HG03025 (cell line): ENCODE measurements at regions not wholly inside any gene's neighbourhood (a gene's known extent, or its start where the extent isn't known, plus 50 kb on each side); places are given as distances from the start of the nearest gene placed in this dataset.
A peak's percentile ranks its signal among the peaks of the same experiment; 100 is the strongest.
"Not testable (repeated sequence)": the region's sequence is repeated elsewhere in the genome, so short reads cannot be mapped to it uniquely, and the experiment has no call there.

Experiments used
- ATAC-seq: cut with Tn5 transposase; IDR thresholded peaks from one replicate; pipeline ENCODE4 v1.9.1; 2021; ENCODE audit warnings: mild to moderate bottlenecking, moderate library complexity; ENCODE audit not compliant: unreplicated experiment, low FRiP score

DNA sequence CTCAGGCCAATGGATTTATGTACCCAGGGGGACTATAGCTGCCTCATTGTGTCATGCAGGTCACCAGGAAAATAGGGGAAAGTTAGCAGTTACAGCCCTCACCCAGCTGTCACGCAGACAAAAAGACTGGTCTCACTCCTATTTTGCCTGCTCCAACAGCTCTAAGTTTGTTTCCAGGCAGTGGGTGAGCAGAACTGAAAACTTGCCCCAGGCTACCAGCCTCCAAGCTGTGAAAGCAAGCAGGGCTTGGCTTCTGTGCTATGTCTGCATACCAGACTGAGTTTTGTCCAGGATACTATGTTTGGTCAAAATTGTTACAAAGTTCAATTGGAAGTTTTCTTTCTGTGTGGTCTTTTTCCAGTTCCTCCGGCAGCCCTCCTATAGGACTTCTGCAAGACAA is 628.4 kb downstream of the FAM133A start:
- ATAC-seq: no peak

DNA sequence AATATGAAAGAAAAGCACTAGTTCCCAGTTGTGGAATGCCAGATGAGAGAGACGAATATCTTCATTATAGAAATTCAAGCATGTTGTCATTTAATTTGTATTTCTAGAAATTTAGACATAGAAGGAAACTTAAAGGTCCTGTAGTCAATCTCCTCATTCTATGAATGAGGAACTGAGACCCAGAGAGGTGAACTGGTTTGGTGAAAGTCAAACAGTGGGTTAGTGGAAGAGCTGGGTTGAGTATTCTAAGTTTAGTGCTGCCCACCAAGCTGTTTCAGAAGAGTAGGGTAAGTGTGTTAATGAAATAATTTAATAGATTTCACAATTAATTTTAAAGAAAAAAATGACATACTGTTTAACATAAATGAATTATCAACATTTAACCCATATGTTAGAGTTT is 655.2 kb downstream of the FAM133A start:
- no peak for ATAC-seq

GRCh38 chrX:94341730-94342129 is 667.7 kb downstream of the FAM133A start:
- not testable (repeated sequence) for ATAC-seq

DNA sequence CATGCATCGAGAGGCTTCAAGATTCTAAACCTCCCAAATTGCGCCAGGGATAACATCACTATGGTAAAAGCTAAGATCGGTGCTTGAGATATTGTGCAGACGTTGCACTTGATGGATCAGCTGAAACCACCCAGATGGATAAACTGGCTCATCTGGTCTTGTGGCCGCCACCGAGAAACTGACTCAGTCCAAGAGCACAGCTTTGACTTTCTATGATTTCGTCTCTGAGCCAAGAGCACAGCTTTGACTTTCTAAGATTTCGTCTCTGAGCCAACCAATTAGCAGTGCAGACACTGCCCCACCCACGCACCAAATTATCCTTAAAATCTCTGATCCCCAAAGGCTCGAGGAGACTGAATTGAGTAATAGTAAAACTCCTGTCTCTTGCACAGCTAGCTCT is 687.2 kb downstream of the FAM133A start:
- ATAC-seq: peak; percentile 51

DNA sequence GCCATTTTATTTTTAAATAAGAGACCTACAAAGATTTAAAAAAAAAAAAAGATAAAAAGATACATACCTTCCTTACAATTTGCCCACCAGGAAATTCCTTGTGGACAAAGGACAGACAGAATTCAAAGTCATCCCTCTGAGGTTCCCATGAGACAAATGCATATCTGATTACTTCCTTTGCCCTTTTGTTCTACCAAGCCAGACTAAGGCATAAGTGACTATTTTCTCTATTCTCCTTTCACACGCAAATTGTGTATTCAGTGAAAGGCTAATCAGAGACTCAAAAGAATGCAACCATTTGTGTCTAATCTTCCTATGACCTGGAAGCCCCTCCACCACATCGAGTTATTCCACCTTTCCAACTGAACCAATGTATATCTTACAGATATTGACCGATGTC is 691.7 kb downstream of the FAM133A start:
- no peak for ATAC-seq

GRCh38 chrX:94366616-94367015 is 692.6 kb downstream of the FAM133A start:
- no peak for ATAC-seq

GRCh38 chrX:94389044-94389443 is 715.0 kb downstream of the FAM133A start:
- ATAC-seq: no peak

GRCh38 chrX:94400488-94400887 is 726.5 kb downstream of the FAM133A start:
- ATAC-seq: no peak

DNA sequence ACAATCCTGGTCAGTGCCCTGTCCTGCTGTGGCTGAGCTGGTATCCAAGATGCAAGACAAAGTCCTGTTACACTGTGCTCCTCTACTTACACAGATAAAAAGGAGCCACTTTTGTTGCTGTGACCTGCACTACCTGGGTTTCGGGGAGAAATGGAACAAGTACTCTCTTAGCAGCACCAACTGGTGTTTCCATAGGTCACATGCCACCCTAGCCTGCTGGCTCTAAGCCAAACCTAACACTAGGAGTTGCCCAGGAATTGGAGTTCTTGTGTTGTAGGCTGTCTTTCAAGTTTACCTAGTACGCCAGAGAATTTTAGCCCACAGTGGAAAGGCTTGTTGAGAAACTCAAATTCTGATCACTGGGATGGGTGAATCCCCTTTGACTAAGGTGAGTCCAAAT is 727.4 kb downstream of the FAM133A start:
- no peak for ATAC-seq

DNA sequence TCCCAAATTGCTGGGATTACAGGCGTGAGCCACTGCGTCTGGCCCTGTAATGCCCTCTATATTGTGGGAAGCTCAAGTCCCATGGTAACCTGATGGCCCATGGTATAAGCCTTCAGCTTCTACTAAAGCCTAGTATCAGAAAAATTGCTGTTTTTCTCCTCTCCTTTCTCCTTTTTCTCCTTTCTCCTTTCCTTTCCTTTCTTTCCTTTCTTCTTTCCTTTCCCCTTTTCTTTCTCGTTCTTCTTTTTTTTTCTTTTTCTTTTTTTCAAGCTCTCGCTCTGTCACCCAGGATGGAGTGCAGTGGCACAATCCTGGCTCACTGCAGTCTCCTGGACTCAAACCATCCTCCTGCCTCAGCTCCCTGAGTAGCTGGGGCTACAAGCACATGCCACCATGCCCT is 740.7 kb downstream of the FAM133A start:
- no peak for ATAC-seq

GRCh38 chrX:94418065-94418464 is 744.1 kb downstream of the FAM133A start:
- no peak for ATAC-seq

- no peak for ATAC-seq
These were observed 750.5 kb downstream of the FAM133A start for GRCh38 chrX:94424456-94424855.

DNA sequence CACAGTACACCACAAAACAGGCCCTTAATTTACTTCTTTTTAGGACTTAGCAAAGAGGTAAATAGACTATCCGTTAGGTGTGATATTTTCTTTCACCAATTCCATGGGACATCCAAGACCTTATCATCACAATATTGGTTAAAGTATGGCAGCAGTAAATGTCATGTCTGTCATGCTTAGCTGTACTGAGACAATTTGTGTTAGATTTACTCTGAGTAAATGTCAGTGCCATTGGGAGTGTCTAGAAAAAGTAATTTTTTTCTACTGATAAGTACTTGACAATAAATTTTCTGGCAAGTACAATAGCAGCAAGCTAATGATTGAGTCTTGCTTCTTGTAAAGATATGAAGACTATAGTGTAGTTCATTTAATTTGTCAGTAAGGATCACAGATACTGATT is 756.1 kb downstream of the FAM133A start:
- ATAC-seq: no peak

DNA sequence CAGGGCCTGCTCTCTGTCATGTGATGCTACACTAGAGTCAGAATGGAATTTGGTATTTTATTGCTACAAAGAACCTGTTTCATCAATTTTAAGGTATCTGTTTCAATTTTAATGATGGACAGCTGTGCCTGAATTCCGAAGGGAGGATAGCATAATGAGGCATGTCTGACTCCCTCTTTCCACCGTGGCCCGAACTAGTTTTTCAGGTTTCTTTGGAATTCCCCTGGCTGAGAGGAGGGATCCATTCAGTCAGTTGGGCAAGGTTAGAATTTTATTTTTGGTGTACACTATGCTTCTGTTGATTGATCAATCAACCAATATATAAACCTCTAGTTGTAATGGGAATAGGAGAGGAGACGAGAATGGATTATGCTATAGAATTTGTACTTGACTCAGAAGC is 761.8 kb downstream of the FAM133A start:
- ATAC-seq: no peak

DNA sequence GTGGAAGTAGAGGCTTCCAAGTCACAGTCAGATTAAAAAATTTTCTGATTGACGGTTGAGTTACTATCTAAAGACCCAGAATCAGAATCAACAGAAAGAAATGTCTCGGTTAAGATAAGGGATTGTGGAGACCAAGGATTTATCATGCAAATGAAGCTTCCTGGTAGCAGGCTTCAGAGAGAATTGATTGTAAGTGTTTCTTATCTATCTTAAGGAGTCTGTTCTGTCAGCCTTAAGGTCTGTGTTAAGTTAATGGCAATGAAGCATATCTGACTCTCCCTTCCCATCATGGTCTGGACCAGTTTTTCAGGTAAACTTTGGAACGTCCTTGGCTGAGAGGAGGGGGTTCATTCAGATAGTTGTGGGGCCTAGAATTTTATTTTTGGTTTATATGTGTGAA is 780.2 kb downstream of the FAM133A start:
- no peak for ATAC-seq

- no peak for ATAC-seq
These were observed 780.6 kb downstream of the FAM133A start for GRCh38 chrX:94454606-94455005.

GRCh38 chrX:94455782-94456181 is 781.8 kb downstream of the FAM133A start:
- no peak for ATAC-seq

GRCh38 chrX:94492541-94492940 is 818.5 kb downstream of the FAM133A start:
- no peak for ATAC-seq

GRCh38 chrX:94493405-94493804 is 819.4 kb downstream of the FAM133A start:
- ATAC-seq: no peak

DNA sequence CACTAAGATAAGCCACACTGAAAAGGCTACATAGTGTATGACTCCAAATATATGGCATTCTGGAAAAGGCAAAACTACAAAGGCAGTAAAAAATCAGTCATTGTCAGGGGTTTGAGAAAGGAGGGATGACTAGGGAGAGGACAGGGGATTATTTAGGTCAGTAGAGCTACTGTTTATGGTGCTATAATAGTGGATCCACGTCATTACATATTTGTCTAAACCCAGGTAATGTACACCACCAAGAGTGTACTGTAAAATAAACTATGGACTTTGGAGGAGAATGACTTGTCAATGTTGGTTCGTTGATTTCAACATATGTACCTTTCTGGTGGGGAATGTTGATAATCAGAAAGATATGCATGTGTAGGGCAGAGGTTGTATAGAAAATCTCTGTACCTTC is 837.6 kb downstream of the FAM133A start:
- ATAC-seq: no peak

DNA sequence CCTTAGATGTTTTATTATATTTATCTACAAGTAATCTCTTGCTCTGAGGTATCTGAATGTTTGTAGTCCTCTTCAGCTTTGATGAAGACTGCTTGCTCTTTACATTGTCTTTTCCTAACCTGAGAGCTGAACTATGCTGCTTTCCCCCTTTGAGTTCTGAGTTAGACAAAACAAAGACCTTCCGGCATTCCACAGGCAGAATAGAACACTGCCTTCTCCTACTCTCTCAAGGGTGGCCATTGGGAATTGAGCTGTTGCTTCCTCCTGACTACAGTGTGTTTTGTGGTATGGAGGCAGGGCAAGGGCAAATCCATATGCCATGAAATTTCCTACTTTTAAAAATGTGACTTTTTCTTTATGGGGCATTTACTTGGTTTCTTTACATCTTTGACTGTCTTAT is 841.0 kb downstream of the FAM133A start:
- no peak for ATAC-seq

DNA sequence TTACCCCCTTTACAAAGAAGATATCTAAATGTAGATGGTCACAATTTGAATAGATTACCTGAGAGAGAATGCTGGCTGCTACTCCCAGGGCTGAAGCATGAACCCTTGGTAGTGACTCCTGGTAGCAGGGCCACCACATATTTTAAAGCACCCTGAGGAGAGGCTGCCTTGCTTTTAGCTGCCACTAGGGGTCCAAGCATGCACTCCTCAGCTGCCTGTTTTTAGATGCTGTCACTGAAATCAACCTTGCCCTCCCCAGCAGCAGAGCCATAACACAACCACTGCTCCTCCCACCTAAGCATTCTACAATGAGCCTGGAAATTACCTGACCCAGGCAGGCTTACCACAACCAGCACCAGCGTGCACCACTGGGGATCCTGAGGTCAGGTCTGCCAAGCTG is 850.9 kb downstream of the FAM133A start:
- no peak for ATAC-seq

DNA sequence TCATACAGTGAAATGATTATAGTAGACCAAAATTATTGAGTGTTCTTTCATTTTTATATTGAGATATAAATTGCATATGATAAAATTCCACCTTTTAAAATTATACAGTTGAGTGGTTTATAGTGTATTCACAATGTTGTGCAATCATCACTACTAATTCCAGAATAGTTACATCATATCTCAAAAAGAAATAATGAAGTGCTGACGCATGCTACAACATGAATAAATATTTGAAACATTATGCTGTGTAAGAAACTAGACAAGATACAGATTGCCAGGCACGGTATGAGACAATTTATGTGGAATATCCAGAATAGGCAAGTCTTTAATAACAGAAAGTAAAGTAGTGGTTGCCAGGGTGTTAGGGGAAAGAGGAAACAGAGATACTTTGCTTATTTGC is 871.7 kb downstream of the FAM133A start:
- no peak for ATAC-seq

GRCh38 chrX:94551831-94552230 is 877.8 kb downstream of the FAM133A start:
- ATAC-seq: no peak
